KMS-11 (cell line): ENCODE measurements at regions not wholly inside any gene's neighbourhood (a gene's known extent, or its start where the extent isn't known, plus 50 kb on each side); places are given as distances from the start of the nearest gene placed in this dataset.
"Not testable (repeated sequence)": the region's sequence is repeated elsewhere in the genome, so short reads cannot be mapped to it uniquely, and the experiment has no call there.

Source experiments
- H2AFZ ChIP-seq: fragments of 200-600 bp; sonication (generic); 2 replicates; pipeline ENCODE4 v1.6.1; 2016; ENCODE audit warnings: antibody characterized with exemption, mixed run types, low read depth
- H3K27ac ChIP-seq: fragments of 200-600 bp; sonication (generic); 2 replicates; pipeline ENCODE4 v1.6.1; 2016; ENCODE audit warnings: mild to moderate bottlenecking, mixed run types
- H3K27me3 ChIP-seq: fragments of 200-600 bp; sonication (generic); 2 replicates; pipeline ENCODE4 v1.6.1; 2017; ENCODE audit warnings: mild to moderate bottlenecking, low read depth, mixed run types, moderate library complexity; ENCODE audit not compliant: insufficient read depth
- H3K36me3 ChIP-seq: fragments of 200-600 bp; sonication (generic); 2 replicates; pipeline ENCODE4 v1.6.1; 2017; ENCODE audit warnings: mild to moderate bottlenecking, mixed run types; ENCODE audit not compliant: insufficient read depth
- H3K4me1 ChIP-seq: fragments of 200-600 bp; sonication (generic); 2 replicates; pipeline ENCODE4 v1.6.1; 2016; ENCODE audit warnings: mild to moderate bottlenecking, low read depth, mixed run types; ENCODE audit not compliant: poor library complexity, severe bottlenecking
- H3K4me2 ChIP-seq: fragments of 200-600 bp; sonication (generic); 2 replicates; pipeline ENCODE4 v1.7.0; 2016; ENCODE audit warnings: mild to moderate bottlenecking, mixed run types
- H3K4me3 ChIP-seq: fragments of 200-600 bp; sonication (generic); IDR thresholded peaks from 2 replicates; pipeline ENCODE4 v1.6.1; 2017; ENCODE audit warnings: low read depth, low read length, mixed read lengths; ENCODE audit not compliant: insufficient read depth
- H3K79me2 ChIP-seq: fragments of 200-600 bp; sonication (generic); 2 replicates; pipeline ENCODE4 v1.6.1; 2016; ENCODE audit warnings: low read depth, mixed run types; ENCODE audit not compliant: insufficient read depth
- H3K9ac ChIP-seq: fragments of 200-600 bp; sonication (generic); 2 replicates; pipeline ENCODE4 v1.6.1; 2016; ENCODE audit warnings: mild to moderate bottlenecking, mixed run types
- H4K20me1 ChIP-seq: fragments of 200-600 bp; sonication (generic); 2 replicates; pipeline ENCODE4 v1.6.1; 2016; ENCODE audit warnings: mild to moderate bottlenecking, mixed run types; ENCODE audit not compliant: insufficient read depth
- CTCF ChIP-seq: fragments of 200-600 bp; sonication (generic); conservative IDR thresholded peaks from 2 replicates; pipeline ENCODE4 v1.6.1; 2017; ENCODE audit warnings: low read depth, mild to moderate bottlenecking, antibody characterized with exemption, low read length, moderate library complexity, mixed read lengths

GRCh38 chr17:62147284-62147683 lies 82.2 kb upstream of the MED13 start:
- H3K9ac ChIP-seq: no peak overlapping the region
- TF ChIP-seq CTCF: no peak
- no peaks in the 10 kb centered on the region for H3K79me2 ChIP-seq
- no peak overlapping the region for H3K4me3 ChIP-seq
- H3K27me3 ChIP-seq: no peaks in the 10 kb centered on the region
- H2AFZ ChIP-seq: no peak overlapping the region
- no peak overlapping the region for H3K27ac ChIP-seq
- H3K4me2 ChIP-seq: no peak overlapping the region
- H4K20me1 ChIP-seq: no peaks in the 10 kb centered on the region
- no peaks in the 10 kb centered on the region for H3K4me1 ChIP-seq
- no peaks in the 10 kb centered on the region for H3K36me3 ChIP-seq

GRCh38 chr17:62140836-62141235 lies 75.8 kb upstream of the MED13 start:
- H4K20me1 ChIP-seq: no peaks in the 10 kb centered on the region

GRCh38 chr17:62140376-62140775 lies 75.3 kb upstream of the MED13 start:
- TF ChIP-seq CTCF: no peak
- Histone ChIP-seq H3K36me3 (no peaks in the 10 kb centered on the region), H2AFZ (no peak overlapping the region), H3K27ac (no peak overlapping the region), H3K27me3 (no peaks in the 10 kb centered on the region), H4K20me1 (no peaks in the 10 kb centered on the region), H3K4me2 (no peak overlapping the region), H3K4me1 (no peaks in the 10 kb centered on the region), H3K4me3 (no peak overlapping the region), H3K9ac (no peak overlapping the region), H3K79me2 (no peaks in the 10 kb centered on the region)

More at GRCh38 chr17:62140836-62141235, 75.8 kb upstream of the MED13 start:
- Histone ChIP-seq H3K79me2 (no peaks in the 10 kb centered on the region), H3K4me3 (no peak overlapping the region), H3K4me2 (no peak overlapping the region), H3K4me1 (no peaks in the 10 kb centered on the region), H3K27me3 (no peaks in the 10 kb centered on the region), H2AFZ (no peak overlapping the region), H3K27ac (no peak overlapping the region), H3K36me3 (no peaks in the 10 kb centered on the region), H3K9ac (no peak overlapping the region)
- TF ChIP-seq CTCF: no peak

GRCh38 chr17:62139690-62140354 lies 74.7 kb upstream of the MED13 start:
- not testable (repeated sequence) for H3K36me3 ChIP-seq

GRCh38 chr17:62139141-62139540 lies 74.1 kb upstream of the MED13 start:
- H3K79me2 ChIP-seq: no peaks in the 10 kb centered on the region
- no peak overlapping the region for H3K4me2 ChIP-seq
- H3K9ac ChIP-seq: no peak overlapping the region
- no peaks in the 10 kb centered on the region for H3K36me3 ChIP-seq
- no peak overlapping the region for H3K4me3 ChIP-seq
- no peaks in the 10 kb centered on the region for H3K4me1 ChIP-seq
- no peak for TF ChIP-seq CTCF
- no peak overlapping the region for H3K27ac ChIP-seq
- H4K20me1 ChIP-seq: no peaks in the 10 kb centered on the region
- H2AFZ ChIP-seq: no peak overlapping the region
- no peaks in the 10 kb centered on the region for H3K27me3 ChIP-seq

More at GRCh38 chr17:62139690-62140354, 74.7 kb upstream of the MED13 start:
- H3K4me1 ChIP-seq, H3K27me3 ChIP-seq, H3K9ac ChIP-seq, H3K4me2 ChIP-seq, H3K79me2 ChIP-seq, H3K27ac ChIP-seq, H4K20me1 ChIP-seq, H2AFZ ChIP-seq, H3K4me3 ChIP-seq: not testable (repeated sequence)

- not testable (repeated sequence) for H3K27me3 ChIP-seq, H3K4me2 ChIP-seq, H3K4me1 ChIP-seq, H2AFZ ChIP-seq, H3K9ac ChIP-seq, H3K79me2 ChIP-seq, H3K27ac ChIP-seq, H3K4me3 ChIP-seq, H4K20me1 ChIP-seq, H3K36me3 ChIP-seq
These were observed 73.6 kb upstream of the MED13 start for GRCh38 chr17:62138676-62139121.
